ENCODE measurements at regions not wholly inside any gene's neighbourhood (a gene's known extent, or its start where the extent isn't known, plus 50 kb on each side); places are given as distances from the start of the nearest gene placed in this dataset.

DNA sequence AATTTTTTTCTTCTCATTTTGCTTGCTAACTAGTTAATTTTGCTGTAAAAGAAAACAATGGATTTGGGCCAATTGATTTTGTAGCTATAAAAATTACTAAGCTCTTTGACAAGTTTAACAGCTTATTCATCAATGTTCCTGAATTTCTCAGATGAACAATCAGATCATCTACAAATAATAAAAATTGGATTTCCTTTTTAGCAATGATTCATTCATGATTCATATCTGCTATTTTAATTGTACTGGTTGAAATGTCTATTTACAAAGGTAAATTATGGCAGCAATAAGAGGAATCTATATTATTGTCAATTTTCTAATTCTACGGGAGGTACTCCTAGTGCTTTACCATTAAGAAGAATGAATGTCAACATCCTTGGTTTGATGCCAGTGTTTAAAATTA, 178.8 kb upstream of the BTBD3 start:
- no peak for TF ChIP-seq POLR2AphosphoS5 (IDR thresholded peaks at IDR 0.05; ENCODE audit: low read depth, low read length)
- TF ChIP-seq, protein P1, sequence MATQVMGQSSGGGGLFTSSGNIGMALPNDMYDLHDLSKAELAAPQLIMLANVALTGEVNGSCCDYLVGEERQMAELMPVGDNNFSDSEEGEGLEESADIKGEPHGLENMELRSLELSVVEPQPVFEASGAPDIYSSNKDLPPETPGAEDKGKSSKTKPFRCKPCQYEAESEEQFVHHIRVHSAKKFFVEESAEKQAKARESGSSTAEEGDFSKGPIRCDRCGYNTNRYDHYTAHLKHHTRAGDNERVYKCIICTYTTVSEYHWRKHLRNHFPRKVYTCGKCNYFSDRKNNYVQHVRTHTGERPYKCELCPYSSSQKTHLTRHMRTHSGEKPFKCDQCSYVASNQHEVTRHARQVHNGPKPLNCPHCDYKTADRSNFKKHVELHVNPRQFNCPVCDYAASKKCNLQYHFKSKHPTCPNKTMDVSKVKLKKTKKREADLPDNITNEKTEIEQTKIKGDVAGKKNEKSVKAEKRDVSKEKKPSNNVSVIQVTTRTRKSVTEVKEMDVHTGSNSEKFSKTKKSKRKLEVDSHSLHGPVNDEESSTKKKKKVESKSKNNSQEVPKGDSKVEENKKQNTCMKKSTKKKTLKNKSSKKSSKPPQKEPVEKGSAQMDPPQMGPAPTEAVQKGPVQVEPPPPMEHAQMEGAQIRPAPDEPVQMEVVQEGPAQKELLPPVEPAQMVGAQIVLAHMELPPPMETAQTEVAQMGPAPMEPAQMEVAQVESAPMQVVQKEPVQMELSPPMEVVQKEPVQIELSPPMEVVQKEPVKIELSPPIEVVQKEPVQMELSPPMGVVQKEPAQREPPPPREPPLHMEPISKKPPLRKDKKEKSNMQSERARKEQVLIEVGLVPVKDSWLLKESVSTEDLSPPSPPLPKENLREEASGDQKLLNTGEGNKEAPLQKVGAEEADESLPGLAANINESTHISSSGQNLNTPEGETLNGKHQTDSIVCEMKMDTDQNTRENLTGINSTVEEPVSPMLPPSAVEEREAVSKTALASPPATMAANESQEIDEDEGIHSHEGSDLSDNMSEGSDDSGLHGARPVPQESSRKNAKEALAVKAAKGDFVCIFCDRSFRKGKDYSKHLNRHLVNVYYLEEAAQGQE (IDR thresholded peaks at IDR 0.05; ENCODE audit: insufficient read depth in 1 of 2, low read depth in 2 of 2, low read length in 2 of 2): no peak
